ENCODE measurements at regions not wholly inside any gene's neighbourhood (a gene's known extent, or its start where the extent isn't known, plus 50 kb on each side); places are given as distances from the start of the nearest gene placed in this dataset.

- no peaks in the 10 kb centered on the region for H3K27me3 ChIP-seq (replicated peaks; ENCODE audit: control insufficient read depth, insufficient read depth, low read length)
- H3K4me3 ChIP-seq (replicated peaks; ENCODE audit: low read depth, low read length) = no peak overlapping the region
- no peak for DNase-seq (ENCODE audit: extremely low read depth, insufficient read length)
- TF ChIP-seq CTCF (IDR thresholded peaks at IDR 0.05; ENCODE audit: insufficient read depth, low read length, poor library complexity, severe bottlenecking) = no peak
- H3K36me3 ChIP-seq (ENCODE audit: control insufficient read depth, insufficient read depth, low read length) = no peaks in the 10 kb centered on the region
These were observed 611.4 kb downstream of the KCTD8 start for GRCh38 chr4:43837171-43837570.

GRCh38 chr4:43837604-43838003, 611.0 kb downstream of the KCTD8 start:
- DNase-seq (ENCODE audit: extremely low read depth, insufficient read length) = no peak
- no peak for TF ChIP-seq CTCF (IDR thresholded peaks at IDR 0.05; ENCODE audit: insufficient read depth, low read length, poor library complexity, severe bottlenecking)
- no peaks in the 10 kb centered on the region for H3K27me3 ChIP-seq (replicated peaks; ENCODE audit: control insufficient read depth, insufficient read depth, low read length)

GRCh38 chr4:43842594-43842993, 606.0 kb downstream of the KCTD8 start:
- Histone ChIP-seq H3K4me3 (replicated peaks; ENCODE audit: low read depth, low read length) (no peak overlapping the region), H3K27me3 (replicated peaks; ENCODE audit: control insufficient read depth, insufficient read depth, low read length) (no peaks in the 10 kb centered on the region), H3K36me3 (ENCODE audit: control insufficient read depth, insufficient read depth, low read length) (no peaks in the 10 kb centered on the region)
- DNase-seq (ENCODE audit: extremely low read depth, insufficient read length) = no peak
- TF ChIP-seq CTCF (IDR thresholded peaks at IDR 0.05; ENCODE audit: insufficient read depth, low read length, poor library complexity, severe bottlenecking) = no peak

More at GRCh38 chr4:43837604-43838003, 611.0 kb downstream of the KCTD8 start:
- no peak overlapping the region for H3K4me3 ChIP-seq (replicated peaks; ENCODE audit: low read depth, low read length)
- H3K36me3 ChIP-seq (ENCODE audit: control insufficient read depth, insufficient read depth, low read length) = no peaks in the 10 kb centered on the region

- Histone ChIP-seq H3K36me3 (ENCODE audit: control insufficient read depth, insufficient read depth, low read length) (no peaks in the 10 kb centered on the region), H3K27me3 (replicated peaks; ENCODE audit: control insufficient read depth, insufficient read depth, low read length) (no peaks in the 10 kb centered on the region), H3K4me3 (replicated peaks; ENCODE audit: low read depth, low read length) (no peak overlapping the region)
- no peak for TF ChIP-seq CTCF (IDR thresholded peaks at IDR 0.05; ENCODE audit: insufficient read depth, low read length, poor library complexity, severe bottlenecking)
- DNase-seq (ENCODE audit: extremely low read depth, insufficient read length) = no peak
These were observed 605.1 kb downstream of the KCTD8 start for GRCh38 chr4:43843501-43843900.

- H3K27me3 ChIP-seq (replicated peaks; ENCODE audit: control insufficient read depth, insufficient read depth, low read length) = no peaks in the 10 kb centered on the region
- DNase-seq (ENCODE audit: extremely low read depth, insufficient read length) = no peak
- TF ChIP-seq CTCF (IDR thresholded peaks at IDR 0.05; ENCODE audit: insufficient read depth, low read length, poor library complexity, severe bottlenecking) = no peak
- no peak overlapping the region for H3K4me3 ChIP-seq (replicated peaks; ENCODE audit: low read depth, low read length)
- no peaks in the 10 kb centered on the region for H3K36me3 ChIP-seq (ENCODE audit: control insufficient read depth, insufficient read depth, low read length)
These were observed 602.5 kb downstream of the KCTD8 start for GRCh38 chr4:43846111-43846587.
